ENCODE measurements at regions not wholly inside any gene's neighbourhood (a gene's known extent, or its start where the extent isn't known, plus 50 kb on each side); places are given as distances from the start of the nearest gene placed in this dataset.

DNA sequence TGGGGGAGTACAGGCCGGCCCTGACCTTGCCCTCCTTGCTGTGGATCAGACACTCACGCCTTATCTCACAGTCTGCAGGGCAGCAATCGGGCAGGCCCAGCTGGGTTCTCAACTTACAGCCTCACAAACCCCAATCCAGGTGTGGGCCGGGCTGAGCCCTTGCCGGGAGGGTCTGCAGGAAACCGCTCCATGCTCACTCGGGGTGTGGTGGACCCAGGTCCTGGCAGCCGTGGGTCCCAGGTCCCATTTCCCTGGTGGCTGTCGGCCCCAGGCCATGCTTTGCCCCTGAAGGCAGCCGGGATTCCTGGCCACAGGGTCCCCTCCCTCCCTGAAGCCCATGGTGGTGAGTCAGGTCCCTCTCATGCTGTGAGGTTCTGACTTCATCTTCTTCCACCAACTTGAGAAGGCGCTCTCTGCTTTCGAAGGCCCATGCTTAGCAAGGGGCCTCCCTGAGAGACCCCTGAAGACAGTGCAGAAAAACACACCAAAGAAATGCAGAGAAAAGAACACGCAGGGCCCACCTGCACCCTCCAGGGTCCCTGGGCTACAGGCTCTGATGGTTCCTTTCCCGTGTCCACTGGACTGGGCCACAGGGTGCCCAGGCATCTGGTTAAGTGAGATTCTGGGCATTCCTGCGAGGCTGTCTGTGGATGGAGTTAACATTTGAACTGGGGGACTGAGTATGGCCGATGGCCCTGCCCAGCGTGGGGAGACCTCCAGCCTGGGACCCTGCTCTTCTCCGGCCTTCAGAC lies 588.2 kb downstream of the BRD1 start:
- TF ChIP-seq, protein P1, sequence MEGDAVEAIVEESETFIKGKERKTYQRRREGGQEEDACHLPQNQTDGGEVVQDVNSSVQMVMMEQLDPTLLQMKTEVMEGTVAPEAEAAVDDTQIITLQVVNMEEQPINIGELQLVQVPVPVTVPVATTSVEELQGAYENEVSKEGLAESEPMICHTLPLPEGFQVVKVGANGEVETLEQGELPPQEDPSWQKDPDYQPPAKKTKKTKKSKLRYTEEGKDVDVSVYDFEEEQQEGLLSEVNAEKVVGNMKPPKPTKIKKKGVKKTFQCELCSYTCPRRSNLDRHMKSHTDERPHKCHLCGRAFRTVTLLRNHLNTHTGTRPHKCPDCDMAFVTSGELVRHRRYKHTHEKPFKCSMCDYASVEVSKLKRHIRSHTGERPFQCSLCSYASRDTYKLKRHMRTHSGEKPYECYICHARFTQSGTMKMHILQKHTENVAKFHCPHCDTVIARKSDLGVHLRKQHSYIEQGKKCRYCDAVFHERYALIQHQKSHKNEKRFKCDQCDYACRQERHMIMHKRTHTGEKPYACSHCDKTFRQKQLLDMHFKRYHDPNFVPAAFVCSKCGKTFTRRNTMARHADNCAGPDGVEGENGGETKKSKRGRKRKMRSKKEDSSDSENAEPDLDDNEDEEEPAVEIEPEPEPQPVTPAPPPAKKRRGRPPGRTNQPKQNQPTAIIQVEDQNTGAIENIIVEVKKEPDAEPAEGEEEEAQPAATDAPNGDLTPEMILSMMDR (IDR thresholded peaks at IDR 0.05) = no peak
- TF ChIP-seq POLR2A (IDR thresholded peaks at IDR 0.05) = no peak

Measured in heart left ventricle (tissue), 13 donors.